CD4-positive, alpha-beta T cell (primary cell): ENCODE measurements at regions not wholly inside any gene's neighbourhood (a gene's known extent, or its start where the extent isn't known, plus 50 kb on each side); places are given as distances from the start of the nearest gene placed in this dataset.
A peak's percentile ranks its signal among the peaks of the same experiment; 100 is the strongest.

Experiments used
- ATAC-seq: fragments of 200-7000 bp; cut with Tn5 transposase; one replicate; pipeline ENCODE4 v1.10.0; 2022; ENCODE audit warnings: mild to moderate bottlenecking; ENCODE audit not compliant: poor library complexity
- CTCF ChIA-PET: fragments of 350-600 bp; sonication (Branson Sonifier 250); formaldehyde crosslinking; loops from one replicate; lab custom pipeline; 2021; ENCODE audit warnings: antibody characterized with exemption, inconsistent platforms; lab: Charles Lee
- POLR2A ChIA-PET: fragments of 350-600 bp; sonication (Branson Sonifier 250); formaldehyde crosslinking; loops from one replicate; lab custom pipeline; 2021; ENCODE audit warnings: antibody characterized with exemption, inconsistent platforms; lab: Charles Lee
- DNase-seq, 14 experiments: peaks; one replicate each; pipeline ENCODE4 v3.0.0-alpha.2; 2013 to 2020; ENCODE audit warnings: mixed read lengths in 2 of 14
- H3K27ac ChIP-seq, 2 donors: one replicate each; pipeline versions ENCODE4 v1.5.1 to v1.7.0; 2013; ENCODE audit warnings: low read length in 2 of 2, low read depth in 1 of 2, mild to moderate bottlenecking in 1 of 2
- H3K27me3 ChIP-seq, 2 experiments: 1 replicate in 1 of 2; 2 replicates in 1 of 2; pipeline versions ENCODE4 v1.6.1 to v1.7.0; 2013; ENCODE audit warnings: low read length in 2 of 2, control low read depth in 1 of 2, mild to moderate bottlenecking in 1 of 2, moderate library complexity in 1 of 2; ENCODE audit not compliant: insufficient read depth in 2 of 2, control insufficient read depth in 1 of 2
- H3K36me3 ChIP-seq: one replicate; pipeline ENCODE4 v1.6.1; 2013; ENCODE audit warnings: low read length, control low read depth; ENCODE audit not compliant: insufficient read depth
- H3K4me1 ChIP-seq: one replicate; pipeline ENCODE4 v1.6.1; 2013; ENCODE audit warnings: low read length, control low read depth; ENCODE audit not compliant: insufficient read depth
- H3K4me3 ChIP-seq: one replicate; pipeline ENCODE4 v1.5.1; 2013; ENCODE audit warnings: mild to moderate bottlenecking, low read length, moderate library complexity
- H3K9me3 ChIP-seq, 2 experiments: 1 replicate in 1 of 2; 2 replicates in 1 of 2; pipeline versions ENCODE4 v1.6.1 to v1.7.0; 2013; ENCODE audit warnings: low read length in 2 of 2, mild to moderate bottlenecking in 2 of 2, control low read depth in 1 of 2, moderate library complexity in 1 of 2; ENCODE audit not compliant: control insufficient read depth in 1 of 2, insufficient read depth in 1 of 2
- H3K27ac Mint-ChIP-seq: one replicate; pipeline ENCODE4 v1.8.0; 2020; ENCODE audit warnings: mixed read lengths
- H3K27me3 Mint-ChIP-seq: one replicate; pipeline ENCODE4 v1.8.0; 2021; ENCODE audit warnings: mixed read lengths
- H3K36me3 Mint-ChIP-seq: one replicate; pipeline ENCODE4 v1.8.0; 2021; ENCODE audit warnings: low read depth, mixed read lengths
- H3K4me1 Mint-ChIP-seq: one replicate; pipeline ENCODE4 v1.8.0; 2021; ENCODE audit warnings: low read depth, mixed read lengths
- H3K4me3 Mint-ChIP-seq: one replicate; pipeline ENCODE4 v1.8.0; 2020; ENCODE audit warnings: mild to moderate bottlenecking, mixed read lengths
- H3K9me3 Mint-ChIP-seq: one replicate; pipeline ENCODE4 v1.8.0; 2020; ENCODE audit warnings: mixed read lengths
- CTCF ChIP-seq: fragments of 200-600 bp; IDR thresholded peaks from one replicate; pipeline ENCODE4 v1.8.0; 2022; ENCODE audit warnings: antibody characterized with exemption, mild to moderate bottlenecking
- intact Hi-C, 2 experiments: fragments of 100-400 bp; cut with DNase I in 1 of 2; cut with micrococcal nuclease in 1 of 2; formaldehyde crosslinking; loops; one replicate each; pipeline versions ENCODE4 v1.15.1 to v1.9.0; 2023 to 2025; cut with DNase I, micrococcal nuclease

GRCh38 chr2:43057742-43058725 is 168.4 kb downstream of the ZFP36L2 start:
- no peaks in the 10 kb centered on the region for H3K27me3 ChIP-seq
- peaks cover 28% of the 10 kb centered on the region for H3K4me1 ChIP-seq
- ChIA-PET POLR2A (interaction anchor here (1.6 kb wide), 1 partner anchor 169 kb away, joined by 8 read pairs; the partner anchor contains the start of gene ZFP36L2), CTCF (no interaction called here)
- H3K4me3 ChIP-seq: no peak overlapping the region
- H3K9me3 Mint-ChIP-seq: peaks cover 2% of the 10 kb centered on the region
- no peaks in the 10 kb centered on the region for H3K36me3 Mint-ChIP-seq
- peaks cover 44% of the 10 kb centered on the region for H3K4me1 Mint-ChIP-seq
- intact Hi-C loops: loop anchor here in 1 of 2 experiments (2.0 kb wide), 1 partner anchor 73 kb away; no protein-coding TSS in a partner anchor
- TF ChIP-seq CTCF: no peak
- no peak for ATAC-seq
- no peak for DNase-seq
- no peaks in the 10 kb centered on the region for H3K9me3 ChIP-seq
- no peak overlapping the region for H3K27ac ChIP-seq
- no peaks in the 10 kb centered on the region for H3K36me3 ChIP-seq
- no peak overlapping the region for H3K4me3 Mint-ChIP-seq
- H3K27ac Mint-ChIP-seq: peak overlapping the region; percentile 79
- H3K27me3 Mint-ChIP-seq: no peaks in the 10 kb centered on the region

- Histone ChIP-seq H3K4me3 (no peak overlapping the region), H3K36me3 (no peaks in the 10 kb centered on the region), H3K27ac (no peak overlapping the region), H3K4me1 (peaks cover 28% of the 10 kb centered on the region), H3K27me3 (no peaks in the 10 kb centered on the region), H3K9me3 (no peaks in the 10 kb centered on the region)
- DNase-seq (no peak), ATAC-seq (no peak)
- H3K9me3 Mint-ChIP-seq: peaks cover 2% of the 10 kb centered on the region
- TF ChIP-seq CTCF: no peak
- ChIA-PET CTCF (no interaction called here), POLR2A (no interaction called here)
- intact Hi-C loops: no loop called here
- H3K4me1 Mint-ChIP-seq: peaks cover 46% of the 10 kb centered on the region
- H3K4me3 Mint-ChIP-seq: no peak overlapping the region
- no peaks in the 10 kb centered on the region for H3K27me3 Mint-ChIP-seq
- H3K36me3 Mint-ChIP-seq: no peaks in the 10 kb centered on the region
- H3K27ac Mint-ChIP-seq: no peak overlapping the region
Observed at GRCh38 chr2:43057026-43057741, 169.2 kb downstream of the ZFP36L2 start.

DNA sequence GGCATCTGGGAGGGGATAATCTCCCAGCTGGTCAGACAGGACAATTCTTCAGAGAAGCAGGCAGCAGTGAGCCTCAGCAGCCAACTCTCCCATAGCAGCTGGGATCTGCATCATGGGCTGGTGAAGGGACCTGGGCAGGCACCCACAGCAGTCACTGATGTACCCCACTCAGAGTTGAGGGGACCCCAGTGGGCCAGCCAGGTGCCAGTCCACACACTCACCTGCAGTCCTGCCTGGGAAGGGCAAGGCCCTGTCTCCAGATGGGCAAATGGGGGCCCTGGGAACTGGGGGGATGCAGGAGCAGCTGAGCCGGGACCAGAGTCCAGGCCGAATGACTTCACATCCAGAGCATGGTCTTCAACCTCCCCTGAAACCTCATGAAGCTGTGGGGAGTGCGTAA is 170.4 kb downstream of the ZFP36L2 start:
- no peak for TF ChIP-seq CTCF
- no peak overlapping the region for H3K27ac ChIP-seq
- Mint-ChIP-seq H3K27ac (no peak overlapping the region), H3K4me3 (no peak overlapping the region), H3K9me3 (no peaks in the 10 kb centered on the region), H3K36me3 (no peaks in the 10 kb centered on the region), H3K4me1 (peaks cover 46% of the 10 kb centered on the region), H3K27me3 (no peaks in the 10 kb centered on the region)
- no peak overlapping the region for H3K4me3 ChIP-seq
- no peaks in the 10 kb centered on the region for H3K36me3 ChIP-seq
- no peaks in the 10 kb centered on the region for H3K9me3 ChIP-seq
- H3K27me3 ChIP-seq: no peaks in the 10 kb centered on the region
- CTCF ChIA-PET: no interaction called here
- POLR2A ChIA-PET: no interaction called here
- ATAC-seq: no peak
- no peak for DNase-seq
- intact Hi-C loops: no loop called here
- peaks cover 36% of the 10 kb centered on the region for H3K4me1 ChIP-seq
